ENCODE measurements at regions not wholly inside any gene's neighbourhood (a gene's known extent, or its start where the extent isn't known, plus 50 kb on each side); places are given as distances from the start of the nearest gene placed in this dataset.
A peak's percentile ranks its signal among the peaks of the same experiment; 100 is the strongest.

DNA sequence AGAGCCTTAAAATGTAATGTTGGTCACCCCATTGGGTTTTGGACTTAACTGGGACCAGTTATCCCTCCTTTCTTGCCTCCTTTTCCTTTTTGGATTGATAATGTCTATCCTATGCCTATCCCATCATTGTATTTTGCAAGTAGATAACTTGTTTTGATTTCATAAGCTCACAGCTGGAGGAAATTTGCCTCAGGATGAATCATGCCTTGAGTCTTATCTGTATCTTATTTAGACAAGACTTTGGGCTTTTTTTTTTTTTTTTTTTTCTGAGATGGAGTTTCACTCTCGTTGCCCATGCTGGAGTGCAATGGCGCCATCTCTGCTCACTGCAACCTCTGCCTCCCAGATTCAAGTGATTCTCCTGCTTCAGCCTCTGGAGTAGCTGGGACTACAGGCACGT, 443.3 kb downstream of the DNAH5 start:
- TF ChIP-seq, protein P1, sequence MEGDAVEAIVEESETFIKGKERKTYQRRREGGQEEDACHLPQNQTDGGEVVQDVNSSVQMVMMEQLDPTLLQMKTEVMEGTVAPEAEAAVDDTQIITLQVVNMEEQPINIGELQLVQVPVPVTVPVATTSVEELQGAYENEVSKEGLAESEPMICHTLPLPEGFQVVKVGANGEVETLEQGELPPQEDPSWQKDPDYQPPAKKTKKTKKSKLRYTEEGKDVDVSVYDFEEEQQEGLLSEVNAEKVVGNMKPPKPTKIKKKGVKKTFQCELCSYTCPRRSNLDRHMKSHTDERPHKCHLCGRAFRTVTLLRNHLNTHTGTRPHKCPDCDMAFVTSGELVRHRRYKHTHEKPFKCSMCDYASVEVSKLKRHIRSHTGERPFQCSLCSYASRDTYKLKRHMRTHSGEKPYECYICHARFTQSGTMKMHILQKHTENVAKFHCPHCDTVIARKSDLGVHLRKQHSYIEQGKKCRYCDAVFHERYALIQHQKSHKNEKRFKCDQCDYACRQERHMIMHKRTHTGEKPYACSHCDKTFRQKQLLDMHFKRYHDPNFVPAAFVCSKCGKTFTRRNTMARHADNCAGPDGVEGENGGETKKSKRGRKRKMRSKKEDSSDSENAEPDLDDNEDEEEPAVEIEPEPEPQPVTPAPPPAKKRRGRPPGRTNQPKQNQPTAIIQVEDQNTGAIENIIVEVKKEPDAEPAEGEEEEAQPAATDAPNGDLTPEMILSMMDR (IDR thresholded peaks at IDR 0.05) = no peak
- TF ChIP-seq POLR2A (IDR thresholded peaks at IDR 0.05) = no peak
- H3K4me1 ChIP-seq = no peaks in the 10 kb centered on the region
- no peaks in the 10 kb centered on the region for H3K36me3 ChIP-seq
- H3K4me3 ChIP-seq = no peak overlapping the region
- no peaks in the 10 kb centered on the region for H3K27me3 ChIP-seq
- no peak for DNase-seq
- H3K27ac ChIP-seq = no peak overlapping the region
- H3K9me3 ChIP-seq = no peaks in the 10 kb centered on the region

GRCh38 chr5:13498279-13498678, 446.2 kb downstream of the DNAH5 start:
- H3K9me3 ChIP-seq = no peaks in the 10 kb centered on the region
- H3K4me1 ChIP-seq = no peaks in the 10 kb centered on the region
- TF ChIP-seq, protein P1 (IDR thresholded peaks at IDR 0.05) = no peak
- no peak for TF ChIP-seq POLR2A (IDR thresholded peaks at IDR 0.05)
- H3K27me3 ChIP-seq = no peaks in the 10 kb centered on the region
- no peak for DNase-seq
- no peak overlapping the region for H3K4me3 ChIP-seq
- H3K36me3 ChIP-seq = no peaks in the 10 kb centered on the region
- no peak overlapping the region for H3K27ac ChIP-seq

- Histone ChIP-seq H3K4me1 (no peaks in the 10 kb centered on the region), H3K27ac (no peak overlapping the region), H3K36me3 (no peaks in the 10 kb centered on the region), H3K9me3 (no peaks in the 10 kb centered on the region), H3K4me3 (no peak overlapping the region), H3K27me3 (no peaks in the 10 kb centered on the region)
- TF ChIP-seq, protein P1 (IDR thresholded peaks at IDR 0.05) = no peak
- no peak for TF ChIP-seq POLR2A (IDR thresholded peaks at IDR 0.05)
- no peak for DNase-seq
These were observed 456.1 kb downstream of the DNAH5 start for GRCh38 chr5:13488254-13488931.

GRCh38 chr5:13480834-13481233, 463.7 kb downstream of the DNAH5 start:
- no peak overlapping the region for H3K4me3 ChIP-seq
- H3K36me3 ChIP-seq = no peaks in the 10 kb centered on the region
- no peak for DNase-seq
- no peak for TF ChIP-seq POLR2A (IDR thresholded peaks at IDR 0.05)
- TF ChIP-seq, protein P1 (IDR thresholded peaks at IDR 0.05) = no peak
- H3K4me1 ChIP-seq = no peaks in the 10 kb centered on the region
- H3K27me3 ChIP-seq = no peaks in the 10 kb centered on the region
- H3K27ac ChIP-seq = no peak overlapping the region
- H3K9me3 ChIP-seq = no peaks in the 10 kb centered on the region

DNA sequence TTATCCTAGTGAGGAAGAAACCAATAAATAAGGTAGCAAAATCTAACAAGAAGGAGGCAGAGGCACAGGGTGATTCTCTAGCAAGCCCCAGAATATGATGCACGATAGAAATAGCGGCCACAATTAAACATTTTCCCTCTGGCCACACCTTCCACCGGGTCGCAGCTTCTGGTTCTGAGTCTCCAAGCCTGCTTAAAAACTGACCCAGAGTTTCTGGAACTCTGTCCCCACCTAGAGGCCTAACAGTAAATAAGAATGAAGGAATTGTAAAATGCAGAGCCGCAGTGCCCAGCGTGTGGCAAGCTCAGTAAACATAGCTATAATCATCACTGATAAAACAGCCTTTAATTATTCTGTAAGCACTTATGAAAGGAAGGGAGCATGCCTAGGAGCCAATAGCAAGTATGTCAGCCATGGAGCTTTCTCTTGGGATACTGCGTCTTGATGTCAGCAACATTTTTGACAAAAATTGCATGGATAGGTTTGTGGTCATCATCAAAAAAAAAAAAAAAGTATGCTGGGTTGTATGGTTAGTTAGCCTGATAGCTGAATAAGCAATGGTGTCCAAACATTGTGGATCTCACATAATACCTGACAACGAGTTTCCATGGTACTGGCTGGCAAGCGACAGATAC, 465.5 kb downstream of the DNAH5 start:
- Histone ChIP-seq H3K27me3 (no peaks in the 10 kb centered on the region), H3K4me1 (no peaks in the 10 kb centered on the region), H3K4me3 (no peak overlapping the region), H3K36me3 (no peaks in the 10 kb centered on the region), H3K27ac (no peak overlapping the region), H3K9me3 (peaks cover 0 to 5% (median 0%) of the 10 kb centered on the region in 4 donors)
- no peak for DNase-seq
- TF ChIP-seq, protein P1 (IDR thresholded peaks at IDR 0.05) = peak in 4 of 6 experiments; percentile 7 to 44 (median 25)
- no peak for TF ChIP-seq POLR2A (IDR thresholded peaks at IDR 0.05)

Measured in Peyer's patch (tissue), 4 donors.